ENCODE measurements at regions not wholly inside any gene's neighbourhood (a gene's known extent, or its start where the extent isn't known, plus 50 kb on each side); places are given as distances from the start of the nearest gene placed in this dataset.

DNA sequence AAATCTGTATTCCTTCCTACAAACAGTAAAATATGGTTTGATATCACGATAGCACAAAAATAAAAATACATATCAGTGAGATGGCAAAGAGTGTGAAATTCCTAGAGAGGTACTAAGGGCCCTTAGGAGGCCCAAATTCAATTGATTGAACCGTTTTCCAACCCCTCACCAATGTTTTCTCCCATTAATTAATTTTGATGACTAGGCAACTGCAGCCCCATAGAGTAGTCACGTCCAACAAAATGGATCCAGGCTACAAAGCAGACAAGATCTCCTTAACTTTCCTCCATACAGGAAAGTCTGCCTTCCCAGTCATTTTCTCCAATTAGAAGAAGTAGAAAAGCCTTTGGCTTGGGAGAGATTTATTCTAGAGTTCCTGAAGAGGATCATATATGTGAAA, 193.9 kb downstream of the PLOD2 start:
- TF ChIP-seq, protein P1, sequence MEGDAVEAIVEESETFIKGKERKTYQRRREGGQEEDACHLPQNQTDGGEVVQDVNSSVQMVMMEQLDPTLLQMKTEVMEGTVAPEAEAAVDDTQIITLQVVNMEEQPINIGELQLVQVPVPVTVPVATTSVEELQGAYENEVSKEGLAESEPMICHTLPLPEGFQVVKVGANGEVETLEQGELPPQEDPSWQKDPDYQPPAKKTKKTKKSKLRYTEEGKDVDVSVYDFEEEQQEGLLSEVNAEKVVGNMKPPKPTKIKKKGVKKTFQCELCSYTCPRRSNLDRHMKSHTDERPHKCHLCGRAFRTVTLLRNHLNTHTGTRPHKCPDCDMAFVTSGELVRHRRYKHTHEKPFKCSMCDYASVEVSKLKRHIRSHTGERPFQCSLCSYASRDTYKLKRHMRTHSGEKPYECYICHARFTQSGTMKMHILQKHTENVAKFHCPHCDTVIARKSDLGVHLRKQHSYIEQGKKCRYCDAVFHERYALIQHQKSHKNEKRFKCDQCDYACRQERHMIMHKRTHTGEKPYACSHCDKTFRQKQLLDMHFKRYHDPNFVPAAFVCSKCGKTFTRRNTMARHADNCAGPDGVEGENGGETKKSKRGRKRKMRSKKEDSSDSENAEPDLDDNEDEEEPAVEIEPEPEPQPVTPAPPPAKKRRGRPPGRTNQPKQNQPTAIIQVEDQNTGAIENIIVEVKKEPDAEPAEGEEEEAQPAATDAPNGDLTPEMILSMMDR (IDR thresholded peaks at IDR 0.05) = no peak
- TF ChIP-seq EP300 (IDR thresholded peaks at IDR 0.05) = no peak
